CD4-positive, alpha-beta T cell (primary cell): ENCODE measurements at regions not wholly inside any gene's neighbourhood (a gene's known extent, or its start where the extent isn't known, plus 50 kb on each side); places are given as distances from the start of the nearest gene placed in this dataset.
A peak's percentile ranks its signal among the peaks of the same experiment; 100 is the strongest.

Experiments used
- ATAC-seq: fragments of 200-7000 bp; cut with Tn5 transposase; one replicate; pipeline ENCODE4 v1.10.0; 2022; ENCODE audit warnings: mild to moderate bottlenecking; ENCODE audit not compliant: poor library complexity
- CTCF ChIA-PET: fragments of 350-600 bp; sonication (Branson Sonifier 250); formaldehyde crosslinking; loops from one replicate; lab custom pipeline; 2021; ENCODE audit warnings: antibody characterized with exemption, inconsistent platforms; lab: Charles Lee
- POLR2A ChIA-PET: fragments of 350-600 bp; sonication (Branson Sonifier 250); formaldehyde crosslinking; loops from one replicate; lab custom pipeline; 2021; ENCODE audit warnings: antibody characterized with exemption, inconsistent platforms; lab: Charles Lee
- DNase-seq, 14 experiments: peaks; one replicate each; pipeline ENCODE4 v3.0.0-alpha.2; 2013 to 2020; ENCODE audit warnings: mixed read lengths in 2 of 14
- H3K27ac ChIP-seq, 2 donors: one replicate each; pipeline versions ENCODE4 v1.5.1 to v1.7.0; 2013; ENCODE audit warnings: low read length in 2 of 2, low read depth in 1 of 2, mild to moderate bottlenecking in 1 of 2
- H3K27me3 ChIP-seq, 2 experiments: 1 replicate in 1 of 2; 2 replicates in 1 of 2; pipeline versions ENCODE4 v1.6.1 to v1.7.0; 2013; ENCODE audit warnings: low read length in 2 of 2, control low read depth in 1 of 2, mild to moderate bottlenecking in 1 of 2, moderate library complexity in 1 of 2; ENCODE audit not compliant: insufficient read depth in 2 of 2, control insufficient read depth in 1 of 2
- H3K36me3 ChIP-seq: one replicate; pipeline ENCODE4 v1.6.1; 2013; ENCODE audit warnings: low read length, control low read depth; ENCODE audit not compliant: insufficient read depth
- H3K4me1 ChIP-seq: one replicate; pipeline ENCODE4 v1.6.1; 2013; ENCODE audit warnings: low read length, control low read depth; ENCODE audit not compliant: insufficient read depth
- H3K4me3 ChIP-seq: one replicate; pipeline ENCODE4 v1.5.1; 2013; ENCODE audit warnings: mild to moderate bottlenecking, low read length, moderate library complexity
- H3K9me3 ChIP-seq, 2 experiments: 1 replicate in 1 of 2; 2 replicates in 1 of 2; pipeline versions ENCODE4 v1.6.1 to v1.7.0; 2013; ENCODE audit warnings: low read length in 2 of 2, mild to moderate bottlenecking in 2 of 2, control low read depth in 1 of 2, moderate library complexity in 1 of 2; ENCODE audit not compliant: control insufficient read depth in 1 of 2, insufficient read depth in 1 of 2
- H3K27ac Mint-ChIP-seq: one replicate; pipeline ENCODE4 v1.8.0; 2020; ENCODE audit warnings: mixed read lengths
- H3K27me3 Mint-ChIP-seq: one replicate; pipeline ENCODE4 v1.8.0; 2021; ENCODE audit warnings: mixed read lengths
- H3K36me3 Mint-ChIP-seq: one replicate; pipeline ENCODE4 v1.8.0; 2021; ENCODE audit warnings: low read depth, mixed read lengths
- H3K4me1 Mint-ChIP-seq: one replicate; pipeline ENCODE4 v1.8.0; 2021; ENCODE audit warnings: low read depth, mixed read lengths
- H3K4me3 Mint-ChIP-seq: one replicate; pipeline ENCODE4 v1.8.0; 2020; ENCODE audit warnings: mild to moderate bottlenecking, mixed read lengths
- H3K9me3 Mint-ChIP-seq: one replicate; pipeline ENCODE4 v1.8.0; 2020; ENCODE audit warnings: mixed read lengths
- CTCF ChIP-seq: fragments of 200-600 bp; IDR thresholded peaks from one replicate; pipeline ENCODE4 v1.8.0; 2022; ENCODE audit warnings: antibody characterized with exemption, mild to moderate bottlenecking
- intact Hi-C, 2 experiments: fragments of 100-400 bp; cut with DNase I in 1 of 2; cut with micrococcal nuclease in 1 of 2; formaldehyde crosslinking; loops; one replicate each; pipeline versions ENCODE4 v1.15.1 to v1.9.0; 2023 to 2025; cut with DNase I, micrococcal nuclease

- no peaks in the 10 kb centered on the region for H3K27me3 Mint-ChIP-seq
- TF ChIP-seq CTCF, result no peak
- CTCF ChIA-PET, result no interaction called here
- Histone ChIP-seq H3K27ac (no peak overlapping the region), H3K9me3 (no peaks in the 10 kb centered on the region), H3K27me3 (no peaks in the 10 kb centered on the region), H3K4me1 (no peaks in the 10 kb centered on the region), H3K4me3 (no peak overlapping the region), H3K36me3 (no peaks in the 10 kb centered on the region)
- peaks cover 2% of the 10 kb centered on the region for H3K9me3 Mint-ChIP-seq
- DNase-seq, result no peak
- H3K4me3 Mint-ChIP-seq, result no peak overlapping the region
- H3K4me1 Mint-ChIP-seq, result no peaks in the 10 kb centered on the region
- no peaks in the 10 kb centered on the region for H3K36me3 Mint-ChIP-seq
- no peak overlapping the region for H3K27ac Mint-ChIP-seq
- intact Hi-C loops, result no loop called here
- POLR2A ChIA-PET, result no interaction called here
- ATAC-seq, result no peak
Measured at GRCh38 chr21:20875742-20876141, 122.5 kb upstream of the NCAM2 start.

- Mint-ChIP-seq H3K4me1 (no peaks in the 10 kb centered on the region), H3K36me3 (no peaks in the 10 kb centered on the region), H3K9me3 (no peaks in the 10 kb centered on the region), H3K27me3 (no peaks in the 10 kb centered on the region), H3K27ac (no peak overlapping the region), H3K4me3 (no peak overlapping the region)
- H3K4me3 ChIP-seq, result no peak overlapping the region
- no peak for TF ChIP-seq CTCF
- no peaks in the 10 kb centered on the region for H3K4me1 ChIP-seq
- ATAC-seq, result no peak
- ChIA-PET CTCF (no interaction called here), POLR2A (no interaction called here)
- no peaks in the 10 kb centered on the region for H3K36me3 ChIP-seq
- H3K27me3 ChIP-seq, result no peaks in the 10 kb centered on the region
- intact Hi-C loops, result no loop called here
- no peaks in the 10 kb centered on the region for H3K9me3 ChIP-seq
- H3K27ac ChIP-seq, result no peak overlapping the region
- DNase-seq, result no peak
Measured at GRCh38 chr21:20877976-20878375, 120.2 kb upstream of the NCAM2 start.

GRCh38 chr21:20882462-20883407, 115.5 kb upstream of the NCAM2 start:
- peaks cover 2% of the 10 kb centered on the region for H3K9me3 Mint-ChIP-seq
- TF ChIP-seq CTCF, result no peak
- Histone ChIP-seq H3K27ac (no peak overlapping the region), H3K4me1 (no peaks in the 10 kb centered on the region), H3K27me3 (no peaks in the 10 kb centered on the region), H3K9me3 (no peaks in the 10 kb centered on the region), H3K4me3 (no peak overlapping the region), H3K36me3 (no peaks in the 10 kb centered on the region)
- no peaks in the 10 kb centered on the region for H3K36me3 Mint-ChIP-seq
- no peaks in the 10 kb centered on the region for H3K27me3 Mint-ChIP-seq
- no peak for ATAC-seq
- DNase-seq, result peak in 1 of 14 experiments; percentile 1
- H3K4me1 Mint-ChIP-seq, result no peaks in the 10 kb centered on the region
- intact Hi-C loops, result no loop called here
- H3K27ac Mint-ChIP-seq, result no peak overlapping the region
- POLR2A ChIA-PET, result no interaction called here
- CTCF ChIA-PET, result no interaction called here
- H3K4me3 Mint-ChIP-seq, result no peak overlapping the region
